NCI-H774 (cell line): ENCODE measurements at regions not wholly inside any gene's neighbourhood (a gene's known extent, or its start where the extent isn't known, plus 50 kb on each side); places are given as distances from the start of the nearest gene placed in this dataset.
"Not testable (repeated sequence)": the region's sequence is repeated elsewhere in the genome, so short reads cannot be mapped to it uniquely, and the experiment has no call there.

Experiments used
- DNase-seq: peaks from one replicate; lab custom pipeline; 2025; lab: John Stamatoyannopoulos, UW

GRCh38 chr2:164024396-164024795 lies 288.6 kb upstream of the FIGN start:
- no peak for DNase-seq

DNA sequence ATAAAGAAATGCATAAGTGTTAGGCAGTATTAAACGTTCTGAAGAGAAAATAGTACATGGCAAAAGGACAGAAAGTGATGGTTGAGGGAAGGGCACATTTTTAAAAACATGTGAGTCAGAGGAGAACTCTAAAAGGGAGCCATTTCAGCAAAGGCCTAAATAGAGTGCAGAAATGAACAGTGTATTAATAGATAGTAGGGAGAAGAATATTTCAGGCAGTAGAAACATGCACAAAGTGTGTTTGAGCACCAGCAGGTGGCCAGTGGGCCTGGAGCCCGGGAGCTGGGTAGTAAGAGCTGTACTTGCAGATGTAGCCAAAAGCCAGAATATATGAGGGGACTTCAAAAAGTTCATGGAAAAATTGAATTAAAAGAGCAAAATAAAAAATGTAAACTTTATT lies 288.1 kb upstream of the FIGN start:
- no peak for DNase-seq

- DNase-seq: no peak
Measured at GRCh38 chr2:164015328-164016123, 279.7 kb upstream of the FIGN start.

DNA sequence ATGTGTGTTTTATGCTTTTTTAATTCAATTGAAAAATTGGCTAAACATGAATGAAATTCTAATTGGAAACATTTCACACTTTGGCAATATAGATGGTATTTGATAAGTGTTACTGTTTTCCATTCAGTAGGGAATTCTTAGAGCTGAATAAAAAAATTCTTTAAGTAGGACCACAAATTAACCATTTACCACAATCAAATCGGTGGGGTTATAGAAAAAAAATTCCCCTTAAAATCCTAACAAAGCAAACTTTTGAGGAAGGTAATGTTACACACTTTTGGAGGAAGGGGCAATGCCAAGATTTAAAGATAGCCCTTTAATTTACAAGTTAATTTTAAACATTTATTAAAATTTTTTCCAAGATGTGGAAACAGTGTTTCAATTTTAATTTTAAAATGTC lies 279.0 kb upstream of the FIGN start:
- no peak for DNase-seq

DNA sequence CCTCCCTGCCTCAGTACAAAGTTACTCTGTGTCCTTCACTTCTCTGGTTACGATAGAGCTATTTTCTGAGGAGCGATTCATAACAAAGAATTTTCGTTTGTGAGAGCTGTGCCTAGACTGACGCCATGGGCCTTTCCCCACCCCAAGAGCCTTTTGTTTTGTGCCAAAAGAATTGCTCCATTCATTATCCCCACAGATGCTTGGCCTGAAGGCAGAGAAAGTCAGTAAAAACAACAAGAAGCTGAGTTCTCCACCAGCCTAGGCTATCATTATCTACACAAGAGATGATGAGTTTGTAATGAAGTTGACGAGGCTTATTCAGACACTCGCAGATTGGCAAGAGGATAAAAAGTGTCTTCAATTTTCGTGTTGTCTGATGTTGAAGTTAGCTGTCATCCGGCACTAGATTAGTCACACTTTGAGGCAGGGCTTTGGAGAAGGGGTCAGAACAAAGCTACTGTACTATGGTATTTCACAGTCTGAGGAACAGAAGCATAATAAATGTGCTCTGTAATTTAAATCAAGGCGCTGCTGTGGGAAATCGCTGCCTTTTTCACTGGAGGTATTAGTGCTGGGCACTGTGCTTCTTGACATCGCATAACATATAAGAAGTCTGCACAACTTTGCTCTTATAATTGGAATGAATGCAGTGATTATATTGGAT lies 278.4 kb upstream of the FIGN start:
- DNase-seq: no peak

DNA sequence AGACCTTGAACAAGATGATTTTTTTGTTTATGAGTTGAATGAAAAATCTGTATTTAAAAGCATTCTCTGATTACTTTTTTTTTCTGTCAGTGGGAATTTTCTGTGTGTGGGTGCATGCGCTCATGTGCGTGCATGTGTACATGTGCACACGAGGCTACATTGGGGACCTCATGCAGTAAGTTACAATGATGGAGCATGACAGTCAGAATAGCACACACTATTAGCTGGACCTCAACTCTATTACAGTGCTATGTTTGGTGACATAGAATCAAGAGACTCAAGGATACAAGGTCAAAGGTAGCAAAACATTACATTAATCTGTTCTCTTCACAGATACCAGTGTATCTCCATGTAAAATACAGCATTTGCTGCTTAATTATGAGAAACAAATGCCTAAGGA lies 276.8 kb upstream of the FIGN start:
- no peak for DNase-seq

- peak; percentile 17 for DNase-seq
Measured at GRCh38 chr2:164009756-164010337, 274.0 kb upstream of the FIGN start.

DNA sequence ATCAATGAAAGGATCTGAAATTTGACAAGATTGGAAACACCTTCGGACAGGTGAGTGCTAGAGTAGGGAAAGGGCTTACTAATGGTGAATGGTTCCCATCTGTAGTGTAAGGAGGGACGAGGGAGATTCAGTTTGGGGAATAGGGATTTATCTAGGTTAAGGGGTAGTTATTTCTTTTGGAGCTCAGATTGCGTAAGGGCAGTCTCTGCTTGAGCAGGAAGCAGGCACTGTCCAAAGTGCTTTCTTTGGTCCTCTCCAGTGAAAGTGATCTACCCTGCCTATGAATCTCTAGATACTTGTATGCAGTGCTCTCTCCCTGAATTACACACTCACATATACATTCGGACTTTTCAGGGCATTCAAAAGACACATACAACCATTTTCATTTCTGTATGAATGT lies 272.9 kb upstream of the FIGN start:
- DNase-seq: no peak

DNA sequence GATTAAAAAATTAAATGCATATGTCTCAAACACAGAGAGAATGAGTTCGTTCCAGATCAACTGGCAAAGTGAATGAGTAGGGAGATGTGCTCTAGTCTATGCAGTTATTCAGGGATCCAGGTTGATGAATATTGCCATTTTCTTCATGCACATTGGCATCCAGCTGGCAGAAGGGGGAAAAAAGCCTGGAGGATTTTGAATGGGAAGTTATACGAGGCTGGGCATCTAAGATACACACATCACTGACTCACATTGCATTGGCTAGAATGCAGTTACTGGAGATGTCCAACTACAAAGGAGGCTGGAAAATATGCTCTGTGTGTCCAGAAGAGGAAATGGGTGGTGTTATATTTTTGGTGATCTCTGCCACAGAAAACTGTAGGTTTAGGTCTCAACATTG lies 270.9 kb upstream of the FIGN start:
- DNase-seq: no peak

- DNase-seq: no peak
Measured at GRCh38 chr2:164000176-164000575, 264.4 kb upstream of the FIGN start.

GRCh38 chr2:163997466-163997865 lies 261.7 kb upstream of the FIGN start:
- DNase-seq: no peak

- DNase-seq: no peak
Measured at GRCh38 chr2:163990541-163990940, 254.7 kb upstream of the FIGN start.

DNA sequence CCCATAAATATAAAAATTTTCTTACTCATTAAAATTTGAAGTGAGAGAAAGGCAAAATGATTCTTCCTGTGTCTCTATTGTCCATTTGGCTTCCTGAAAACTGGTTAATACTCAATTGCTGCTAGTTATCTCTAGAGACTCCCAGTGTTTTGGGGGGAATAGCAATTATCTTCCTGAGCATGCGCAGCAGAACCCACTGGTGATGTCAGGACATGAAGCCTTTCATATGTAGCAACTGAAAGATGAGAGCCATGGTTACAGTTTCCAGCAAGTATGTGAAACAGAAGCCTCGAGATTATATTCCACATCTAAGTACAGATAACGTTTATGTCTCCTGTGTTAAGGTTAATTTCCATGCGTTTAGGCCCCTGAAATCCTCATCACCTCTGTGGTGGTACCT lies 254.3 kb upstream of the FIGN start:
- no peak for DNase-seq

DNA sequence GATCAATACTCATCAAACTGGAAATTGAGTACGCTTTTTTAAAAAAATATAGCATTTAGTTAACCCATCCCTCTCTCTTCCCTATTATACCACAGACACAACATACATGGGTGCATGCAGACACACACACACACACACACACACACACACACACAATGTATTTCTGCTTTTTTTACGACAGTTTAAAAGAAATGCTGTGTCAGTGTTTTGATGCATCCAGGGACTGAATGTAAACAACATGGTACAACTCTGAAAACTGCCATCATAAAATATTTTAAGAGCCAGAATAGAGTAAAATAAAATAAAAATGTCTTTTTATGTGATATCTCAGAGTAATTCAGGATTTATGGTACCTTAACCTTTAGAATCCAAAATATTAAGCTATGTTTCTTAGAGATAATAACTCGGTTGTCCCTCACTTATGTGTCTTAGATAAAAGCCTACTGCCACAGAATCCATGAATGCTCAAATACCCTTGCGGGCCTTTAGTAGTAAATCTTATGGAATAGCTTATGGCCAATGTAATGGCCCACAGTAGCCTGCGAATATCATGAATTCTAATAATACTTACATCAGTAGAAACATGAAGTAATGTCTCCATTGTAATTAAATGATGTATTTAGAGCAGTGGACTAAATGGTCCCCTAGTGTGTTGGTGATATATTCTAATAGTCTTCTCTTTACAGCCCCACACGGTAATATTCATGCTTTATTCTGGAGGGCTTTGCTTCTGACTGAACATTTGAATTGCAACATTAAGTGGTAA lies 251.6 kb upstream of the FIGN start:
- no peak for DNase-seq

GRCh38 chr2:163984986-163985385 lies 249.2 kb upstream of the FIGN start:
- DNase-seq: no peak

DNA sequence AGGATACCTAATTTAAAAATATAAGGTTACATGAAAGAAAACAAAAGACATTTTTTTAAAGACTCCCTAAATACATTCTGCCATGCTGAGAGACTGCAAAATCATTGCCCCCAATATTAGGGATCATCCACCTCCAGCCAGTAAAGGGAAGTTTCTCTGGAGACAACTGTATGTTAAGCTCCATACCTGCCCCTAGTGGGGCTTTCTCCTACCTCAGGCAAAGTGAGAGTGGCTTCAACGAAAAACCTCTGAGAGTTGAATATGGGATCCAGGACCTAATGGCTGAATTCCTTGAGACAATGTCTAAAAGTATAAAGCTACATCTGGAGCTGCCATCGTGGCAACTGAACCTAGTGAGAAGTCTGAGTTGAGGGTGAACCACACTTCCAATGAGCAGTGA lies 248.1 kb upstream of the FIGN start:
- DNase-seq: no peak

DNA sequence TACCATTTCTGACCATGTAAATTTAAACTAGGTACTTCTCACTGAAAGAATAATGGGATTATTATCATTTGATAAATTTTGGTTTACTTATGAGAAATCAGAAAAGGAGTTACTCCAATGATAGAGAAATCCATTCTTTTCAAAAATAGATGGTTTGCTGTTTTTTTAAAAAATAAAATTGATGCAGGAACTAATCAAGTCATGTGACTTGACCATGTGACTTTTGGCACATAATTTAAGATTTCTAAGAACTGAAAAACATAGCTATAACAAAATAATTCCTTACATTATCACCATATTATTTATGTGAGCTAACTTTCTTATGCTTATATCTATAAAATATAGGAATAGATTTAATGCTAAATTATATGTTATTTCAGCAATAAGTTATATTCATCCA lies 247.1 kb upstream of the FIGN start:
- no peak for DNase-seq

GRCh38 chr2:163974766-163975165 lies 239.0 kb upstream of the FIGN start:
- DNase-seq: no peak

GRCh38 chr2:163970058-163970813 lies 234.4 kb upstream of the FIGN start:
- DNase-seq: no peak

DNA sequence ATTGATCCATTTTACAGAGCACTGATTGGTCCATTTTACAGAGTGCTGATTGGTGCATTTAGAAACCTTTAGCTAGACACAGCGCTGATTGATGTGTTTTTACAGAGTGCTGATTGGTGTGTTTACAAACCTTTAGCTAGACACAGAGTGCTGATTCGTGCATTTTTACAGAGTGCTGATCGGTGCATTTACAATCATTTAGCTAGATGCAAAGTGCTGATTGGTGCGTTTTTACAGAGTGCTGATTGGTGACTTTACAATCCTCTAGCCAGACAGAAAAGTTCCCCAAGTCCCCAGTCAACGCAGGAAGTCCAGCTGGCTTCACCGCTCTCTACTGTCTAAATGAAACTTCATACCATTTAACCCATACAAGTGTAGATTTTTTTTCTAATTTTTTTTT lies 228.5 kb upstream of the FIGN start:
- not testable (repeated sequence) for DNase-seq

DNA sequence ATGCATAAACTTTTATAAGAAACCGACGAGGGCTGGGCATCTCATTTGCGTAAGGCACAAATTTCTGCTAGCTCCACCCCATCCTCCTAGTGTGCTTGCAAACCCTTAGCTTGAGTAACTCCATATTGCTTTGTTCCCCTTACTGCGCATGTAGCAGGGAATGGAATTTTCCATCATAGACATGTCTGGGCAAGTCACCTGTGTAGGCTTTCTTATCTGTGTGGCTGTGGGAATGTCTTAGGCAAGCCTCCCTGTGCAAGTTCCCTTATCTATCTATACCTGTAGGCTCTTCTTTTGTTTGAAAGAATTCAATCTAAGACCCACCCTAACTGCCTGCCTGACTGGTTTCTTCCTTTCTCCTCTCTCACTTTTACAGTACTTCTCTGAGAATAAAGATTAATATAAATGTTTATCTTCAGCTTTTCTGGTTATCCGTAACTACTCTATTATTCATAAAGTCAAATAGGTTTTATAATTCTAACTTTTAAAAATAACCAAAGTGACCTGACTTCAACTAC lies 217.6 kb upstream of the FIGN start:
- DNase-seq: no peak

GRCh38 chr2:163951312-163951711 lies 215.5 kb upstream of the FIGN start:
- DNase-seq: no peak
